Fibroblast of upper back skin (primary cell): ENCODE measurements at regions not wholly inside any gene's neighbourhood (a gene's known extent, or its start where the extent isn't known, plus 50 kb on each side); places are given as distances from the start of the nearest gene placed in this dataset.
"Not testable (repeated sequence)": the region's sequence is repeated elsewhere in the genome, so short reads cannot be mapped to it uniquely, and the experiment has no call there.

ENCODE experiments used
- DNase-seq: peaks from one replicate; pipeline ENCODE4 v3.0.0-alpha.2; 2013

DNA sequence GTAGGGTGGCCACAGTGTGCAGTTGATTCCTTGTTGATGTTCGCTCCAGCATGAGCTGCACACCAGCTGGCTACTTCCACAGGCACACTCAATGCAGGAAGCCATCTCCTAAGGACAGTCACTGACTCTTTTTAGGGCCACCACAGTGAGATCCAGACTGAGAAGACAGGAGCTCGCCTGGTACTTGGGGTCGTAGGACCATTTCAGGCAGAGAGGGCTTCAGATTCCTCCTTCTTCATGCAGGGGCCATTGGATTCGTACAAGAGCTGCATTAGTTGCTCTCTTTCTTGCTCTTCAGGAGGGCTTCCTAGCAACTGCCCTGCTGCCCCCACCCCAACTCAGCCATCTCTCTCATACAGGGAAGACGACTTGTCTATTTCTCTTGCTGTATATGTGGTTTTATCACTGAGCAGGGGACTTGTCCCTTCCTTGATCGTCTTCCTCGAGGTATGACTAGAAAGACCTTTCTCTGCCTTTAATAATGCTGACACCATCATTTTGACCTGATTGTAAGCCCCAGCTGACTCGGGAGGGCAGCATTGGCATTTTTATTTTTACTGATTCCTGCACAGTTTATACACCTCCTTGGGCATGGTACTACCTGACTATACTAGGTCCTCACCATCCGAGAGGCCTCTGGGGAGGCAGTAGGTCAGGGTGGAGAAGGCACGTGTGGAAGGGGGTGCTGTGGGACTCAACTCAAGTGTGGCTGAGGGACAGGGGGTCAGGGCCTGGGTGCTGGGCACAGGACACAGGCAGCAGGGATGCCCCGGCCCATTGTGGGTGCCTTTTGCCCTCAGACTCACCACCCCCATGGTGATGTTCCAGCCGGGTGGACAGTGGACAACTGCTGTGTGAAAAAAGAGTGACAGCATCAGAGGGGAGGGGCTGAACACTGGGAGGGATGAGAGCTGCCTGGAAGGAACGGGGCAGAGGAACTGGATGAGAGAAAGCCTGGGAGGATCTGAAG, 136.7 kb upstream of the ZNF746 start:
- DNase-seq = no peak

DNA sequence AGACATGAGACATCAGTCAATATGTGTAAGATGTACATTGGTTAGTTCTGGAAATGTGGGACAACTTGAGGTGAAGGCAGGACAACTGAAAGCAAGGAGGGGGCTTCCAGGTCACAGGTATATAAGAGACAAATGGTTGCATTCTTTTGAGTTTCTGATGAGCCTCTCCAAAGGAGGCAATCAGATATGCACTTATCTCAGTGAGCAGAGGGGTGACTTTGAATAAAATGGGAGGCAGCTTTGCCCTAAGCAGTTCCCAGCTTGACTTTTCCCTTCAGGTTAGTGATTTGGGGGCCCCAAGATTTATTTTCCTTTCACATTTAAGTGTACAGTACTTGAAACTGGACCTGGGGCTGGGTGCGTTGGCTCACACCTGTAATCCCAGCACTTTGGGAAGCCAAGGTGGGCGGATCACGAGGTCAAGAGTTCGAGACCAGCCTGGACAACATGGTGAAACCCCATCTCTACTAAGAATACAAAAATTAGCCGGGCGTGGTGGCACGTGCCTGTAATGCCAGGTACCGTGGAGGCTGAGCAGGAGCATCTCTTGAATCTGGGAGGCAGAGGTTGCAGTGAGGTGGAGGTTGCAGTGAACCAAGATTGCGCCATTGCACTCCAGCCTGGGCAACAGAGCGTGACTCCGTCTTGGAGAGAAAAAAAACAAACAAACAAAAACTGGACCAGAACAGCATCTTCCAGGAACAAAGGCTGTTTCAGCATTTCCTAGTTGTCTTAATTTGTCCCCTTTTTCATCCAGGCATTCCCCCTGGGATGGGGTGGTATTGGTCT, 130.9 kb upstream of the ZNF746 start:
- DNase-seq = not testable (repeated sequence)

DNA sequence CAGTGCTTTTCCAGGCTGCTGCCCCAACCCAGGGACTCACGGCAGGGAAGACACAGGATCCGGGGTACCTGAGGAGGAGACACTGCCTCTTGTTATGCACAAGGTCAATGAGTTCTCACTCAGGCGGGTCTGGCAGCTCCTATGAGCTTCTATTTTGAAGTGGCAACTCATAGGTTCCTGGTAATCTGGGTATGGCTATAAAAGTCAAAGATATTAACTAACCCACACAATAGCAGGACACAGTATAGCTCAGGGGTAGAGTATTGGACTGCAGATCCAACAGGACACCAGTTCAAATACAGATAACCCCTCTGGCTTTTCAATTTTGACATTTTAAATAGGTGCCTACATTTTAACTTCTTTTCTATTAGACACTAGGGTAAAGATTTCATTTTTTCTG, 130.3 kb upstream of the ZNF746 start:
- DNase-seq = no peak

DNA sequence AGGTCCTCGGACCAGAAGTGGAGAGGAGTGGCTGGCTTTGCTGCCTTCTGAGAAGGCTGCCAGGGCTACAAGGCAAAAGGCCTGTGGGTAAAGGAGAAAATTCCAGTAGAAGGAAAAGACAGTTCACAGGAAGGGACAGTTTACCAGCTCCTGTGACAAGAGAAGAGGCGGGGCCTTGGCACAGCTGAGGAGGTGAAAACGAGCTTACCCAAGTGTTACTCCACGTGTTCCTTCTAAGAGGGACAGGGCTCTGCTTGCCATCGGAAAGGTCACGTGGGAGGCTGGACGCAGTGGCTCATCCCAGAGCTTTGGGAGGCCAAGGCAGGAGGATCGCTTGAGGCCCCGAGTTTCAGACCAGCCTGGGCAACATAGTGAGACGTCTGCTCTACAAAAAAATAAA, 129.4 kb upstream of the ZNF746 start:
- no peak for DNase-seq

DNA sequence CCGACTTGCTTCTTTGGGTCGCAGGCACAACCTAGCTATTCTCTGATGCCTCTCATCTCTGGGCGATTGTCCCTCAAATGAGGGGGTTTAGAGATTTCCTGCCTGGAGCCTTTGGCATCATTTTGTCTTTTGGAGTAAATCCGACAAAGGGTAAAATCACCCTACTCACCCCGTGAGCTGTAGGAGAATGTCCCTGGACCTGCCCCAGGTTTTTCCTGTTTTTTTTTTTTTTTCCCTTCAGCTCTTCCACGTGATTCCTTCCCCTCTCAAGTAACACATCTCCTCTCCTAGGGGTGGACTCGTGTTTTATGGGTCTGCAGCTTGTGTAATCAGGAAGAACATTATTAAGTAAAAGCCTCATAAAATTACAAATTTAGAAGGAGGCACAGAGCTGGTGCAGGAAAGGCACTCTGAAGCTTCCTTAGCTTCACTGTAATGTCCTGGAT, 128.4 kb upstream of the ZNF746 start:
- DNase-seq = no peak

DNA sequence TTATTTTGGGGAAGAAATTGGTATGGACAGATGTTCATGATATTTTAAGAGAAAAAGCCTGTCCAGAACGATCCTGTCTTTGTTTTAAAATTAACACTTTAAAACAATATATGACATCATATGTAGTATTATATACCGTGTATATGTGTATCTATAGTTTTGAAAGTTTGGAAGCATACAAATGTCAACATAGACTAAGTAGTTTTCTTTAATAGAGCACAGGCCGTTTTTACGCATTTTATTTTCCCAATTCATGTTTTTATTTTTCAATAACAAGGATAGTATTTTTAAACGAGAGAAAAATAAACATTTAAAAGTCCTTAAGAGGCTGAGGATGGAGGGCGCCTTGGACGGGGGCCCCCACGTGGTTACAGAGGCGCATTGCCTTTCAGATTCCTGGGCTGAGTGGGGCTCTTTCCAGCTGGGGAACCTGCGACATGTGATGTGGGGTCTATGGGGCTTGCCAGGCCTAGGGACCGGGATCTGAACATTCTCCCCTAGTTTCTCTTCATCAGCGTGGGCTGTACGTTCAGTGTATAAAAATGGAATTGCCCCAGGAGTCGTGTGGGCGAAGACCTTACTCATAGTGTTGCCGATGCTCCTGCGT, 127.8 kb upstream of the ZNF746 start:
- DNase-seq = peak; percentile 61

DNA sequence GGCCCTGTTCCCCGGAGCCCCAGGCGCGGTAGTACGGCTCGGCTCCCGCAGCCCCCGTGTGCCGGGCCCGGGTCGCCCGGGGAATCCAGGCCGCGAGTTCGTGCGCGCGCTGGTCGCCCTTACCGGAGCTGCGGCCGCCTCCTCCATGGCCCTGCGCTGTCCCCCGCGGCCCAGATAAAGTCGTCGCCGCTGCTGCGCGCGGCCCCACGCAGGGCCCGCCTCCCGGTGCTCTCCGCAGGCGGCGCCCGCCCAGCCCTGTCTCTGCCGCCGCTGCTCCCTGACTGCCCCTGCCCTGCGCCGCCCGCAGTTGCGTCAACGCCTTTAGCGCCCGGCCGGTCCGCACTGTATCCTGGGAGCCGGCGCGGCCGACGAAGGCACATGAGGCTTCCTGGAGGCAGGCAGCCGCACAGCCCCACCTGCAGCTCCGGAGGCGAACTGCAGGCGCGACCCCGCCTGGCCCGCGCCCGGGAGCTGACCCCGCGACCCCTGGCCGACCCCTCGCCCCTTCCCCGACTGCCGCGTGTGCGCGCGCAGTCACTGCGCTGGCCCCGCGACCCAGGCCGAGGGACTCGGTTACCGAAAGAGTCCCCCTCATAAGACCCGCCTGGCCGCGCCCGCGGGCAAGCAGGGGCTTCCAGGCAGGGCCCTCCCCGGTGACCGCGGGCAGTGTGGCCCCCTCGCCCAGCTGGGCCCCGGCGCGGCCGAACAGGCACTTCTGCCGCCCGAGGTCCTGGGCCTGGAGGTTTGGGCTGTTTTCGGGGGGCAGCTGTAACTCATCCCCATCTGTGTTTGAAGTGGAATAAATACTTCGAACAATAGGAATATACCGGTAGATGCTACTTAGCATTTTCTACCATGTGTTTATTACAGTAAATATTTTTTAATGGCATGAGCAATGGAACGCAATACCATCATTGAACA, 127.1 kb upstream of the ZNF746 start:
- DNase-seq = peak; percentile 91

DNA sequence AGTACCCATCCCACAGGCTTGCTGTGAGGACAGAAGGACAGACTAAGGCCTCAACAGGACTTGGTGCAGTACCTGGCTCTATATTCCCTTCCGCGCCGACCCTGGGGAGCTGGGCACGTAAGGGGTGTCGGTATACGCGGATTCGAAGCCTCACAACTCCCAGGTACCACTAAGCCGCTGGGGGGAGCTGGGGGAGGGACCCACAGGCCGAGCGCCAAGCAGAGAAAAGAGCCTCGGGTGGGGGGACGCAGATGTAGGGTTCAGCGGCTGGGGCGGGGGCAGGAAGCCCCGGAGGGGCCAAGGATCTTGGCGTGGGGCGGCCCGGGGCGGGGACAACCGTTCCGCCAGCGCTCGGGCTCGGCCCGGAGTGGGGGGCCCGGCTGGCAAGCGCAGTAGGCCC, 126.4 kb upstream of the ZNF746 start:
- DNase-seq = peak; percentile 3

DNA sequence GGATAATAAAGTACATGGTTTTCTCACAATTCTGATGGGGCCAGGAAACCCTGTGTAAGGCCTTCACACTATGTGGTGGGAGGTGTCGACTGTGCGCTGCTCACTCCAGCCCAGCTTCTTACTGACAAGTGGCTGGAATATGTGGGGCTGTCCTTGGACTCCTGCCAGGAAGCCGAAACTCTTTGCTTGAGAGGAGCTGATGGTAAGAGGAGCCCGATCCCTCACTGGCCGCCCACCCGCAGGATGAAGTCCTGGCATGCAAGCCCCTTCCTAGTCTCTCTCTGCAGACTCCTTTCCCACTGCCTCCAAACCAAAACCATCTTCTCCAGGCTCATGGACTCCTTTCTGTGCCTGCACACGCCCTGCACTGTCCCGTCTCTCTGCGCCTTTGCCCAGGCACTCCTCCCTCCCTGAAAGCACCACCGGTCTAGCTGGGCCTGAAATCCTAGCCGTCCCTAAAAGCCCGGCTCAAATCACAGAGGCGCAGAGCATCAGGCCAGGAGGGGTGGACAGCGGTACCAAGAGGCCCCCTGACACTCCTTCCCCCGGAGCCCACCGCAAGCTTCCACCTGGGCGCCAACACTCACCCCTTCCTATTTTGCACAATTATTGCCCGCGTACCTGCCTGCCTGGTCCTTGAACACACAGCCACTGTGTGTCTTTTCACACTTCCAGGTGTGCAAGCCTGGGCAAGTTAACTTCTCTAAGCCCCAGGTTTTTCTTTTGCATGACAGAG, 125.8 kb upstream of the ZNF746 start:
- DNase-seq = peak; percentile 67

DNA sequence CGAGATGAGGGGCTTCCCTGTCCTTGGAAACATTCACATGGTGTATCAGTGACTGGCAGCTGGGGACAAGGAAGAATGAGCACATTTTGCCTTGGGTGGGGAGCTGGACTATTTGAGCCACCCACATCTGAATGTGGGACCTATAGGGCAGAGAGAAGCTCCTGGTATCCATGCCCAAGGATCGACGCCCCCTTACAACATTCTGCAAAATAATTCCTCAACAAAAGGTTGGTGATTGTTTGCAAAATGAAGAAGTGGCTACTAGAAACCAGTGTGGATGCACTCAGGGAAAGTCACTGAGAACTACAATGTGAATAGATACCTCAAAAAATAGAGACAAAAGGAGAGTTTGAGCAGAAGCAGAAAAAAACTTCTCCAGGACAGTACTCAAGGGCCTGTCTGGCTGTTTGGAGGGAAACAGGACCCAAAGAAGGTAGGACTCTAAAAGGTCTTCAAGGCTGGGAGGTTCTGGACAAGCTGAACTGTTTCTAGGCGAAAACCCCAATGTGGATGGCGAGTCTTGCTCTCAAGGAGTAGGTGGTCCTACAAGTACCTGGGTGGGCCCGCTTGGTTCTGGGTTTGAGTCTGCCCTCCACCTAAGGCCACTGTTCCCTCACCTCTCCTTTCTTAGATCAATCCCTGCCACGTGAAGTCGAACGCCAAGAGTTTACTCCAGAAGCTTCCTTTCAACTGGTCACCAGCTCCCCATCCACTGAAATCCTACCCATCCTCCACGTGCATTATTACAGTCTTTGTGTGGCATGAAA, 125.0 kb upstream of the ZNF746 start:
- no peak for DNase-seq

DNA sequence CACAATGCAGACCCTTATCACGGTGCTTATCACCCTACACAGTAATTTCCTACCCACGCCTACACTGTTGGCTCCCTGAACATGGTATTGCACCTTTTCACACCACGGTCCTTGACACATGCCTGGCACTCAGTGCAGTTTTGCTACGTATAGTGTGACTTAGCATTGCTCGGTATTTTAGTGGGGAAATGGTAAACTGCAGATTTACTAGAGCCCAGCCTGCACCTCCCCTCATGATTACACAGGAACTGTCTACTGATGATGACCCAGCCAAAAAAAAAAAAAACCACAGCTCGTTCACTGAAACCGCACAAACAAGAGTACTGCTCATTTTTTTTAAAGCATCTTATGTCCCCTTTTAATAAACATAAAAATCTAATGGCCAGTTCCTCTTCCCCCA, 124.2 kb upstream of the ZNF746 start:
- DNase-seq = no peak

DNA sequence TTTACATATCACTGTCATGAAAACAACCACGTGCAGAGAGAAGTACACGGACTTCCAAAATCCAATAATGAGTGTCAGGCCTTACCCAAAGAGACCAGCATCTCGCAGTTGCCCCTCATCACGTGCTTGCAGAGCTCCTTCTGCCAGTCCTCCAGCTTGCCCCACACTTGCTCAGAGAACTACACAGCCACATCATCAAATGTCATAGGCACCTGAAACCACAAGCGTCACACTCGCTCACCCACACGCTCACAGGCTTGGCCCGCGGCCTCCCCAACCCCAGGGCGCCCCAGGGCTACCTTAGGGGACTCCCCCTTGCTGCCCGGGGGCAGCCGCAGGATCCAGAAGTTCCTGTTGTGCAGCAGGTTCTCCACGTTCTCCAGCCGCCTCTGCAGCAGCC, 123.4 kb upstream of the ZNF746 start:
- no peak for DNase-seq

DNA sequence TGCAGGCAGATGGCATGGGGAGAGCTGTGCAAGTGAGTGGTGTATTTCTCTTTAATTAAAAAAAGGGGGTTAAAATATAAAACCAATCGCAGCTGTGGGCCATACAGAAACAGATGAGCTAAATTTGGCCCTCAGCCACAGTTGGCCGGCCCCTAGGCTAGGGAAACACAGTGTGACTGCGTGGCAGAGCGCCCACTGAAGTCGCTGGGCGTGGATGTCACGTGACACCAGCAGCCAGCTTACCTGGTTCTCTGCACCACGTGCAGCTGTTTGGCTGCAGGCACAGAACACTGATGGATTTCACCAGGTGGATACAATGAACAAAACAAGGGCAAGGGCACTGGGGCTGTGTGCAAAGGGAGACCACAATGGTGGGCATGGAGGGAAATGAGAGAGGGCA, 119.3 kb upstream of the ZNF746 start:
- no peak for DNase-seq

DNA sequence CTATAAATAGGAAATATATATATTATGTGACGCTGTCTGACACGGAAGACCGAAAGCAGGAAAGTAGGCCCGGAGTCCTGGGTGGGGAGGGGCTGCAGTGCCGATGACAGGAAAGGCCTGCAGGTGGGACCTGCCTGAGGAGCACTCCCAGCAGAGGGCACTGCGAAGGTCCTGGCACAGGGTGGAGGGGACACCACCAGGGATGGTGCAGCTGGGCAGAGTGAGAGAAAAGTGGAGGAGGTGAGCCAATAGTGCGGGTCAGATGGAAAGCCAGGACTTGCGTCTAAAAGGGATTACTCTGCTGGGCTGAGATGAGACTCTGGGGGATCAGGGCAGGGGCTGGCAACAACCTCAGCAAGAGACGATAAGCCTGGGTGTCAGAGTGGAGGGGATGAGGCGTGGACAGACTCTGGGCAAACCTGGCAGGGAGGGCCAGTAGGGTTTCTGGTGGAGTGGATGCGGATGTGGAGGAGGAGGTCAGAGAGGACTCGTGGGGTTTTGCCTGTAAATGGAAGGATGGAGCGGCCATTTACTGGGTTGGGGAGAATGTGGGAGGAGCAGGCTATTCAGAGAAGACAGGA, 118.2 kb upstream of the ZNF746 start:
- DNase-seq = no peak

DNA sequence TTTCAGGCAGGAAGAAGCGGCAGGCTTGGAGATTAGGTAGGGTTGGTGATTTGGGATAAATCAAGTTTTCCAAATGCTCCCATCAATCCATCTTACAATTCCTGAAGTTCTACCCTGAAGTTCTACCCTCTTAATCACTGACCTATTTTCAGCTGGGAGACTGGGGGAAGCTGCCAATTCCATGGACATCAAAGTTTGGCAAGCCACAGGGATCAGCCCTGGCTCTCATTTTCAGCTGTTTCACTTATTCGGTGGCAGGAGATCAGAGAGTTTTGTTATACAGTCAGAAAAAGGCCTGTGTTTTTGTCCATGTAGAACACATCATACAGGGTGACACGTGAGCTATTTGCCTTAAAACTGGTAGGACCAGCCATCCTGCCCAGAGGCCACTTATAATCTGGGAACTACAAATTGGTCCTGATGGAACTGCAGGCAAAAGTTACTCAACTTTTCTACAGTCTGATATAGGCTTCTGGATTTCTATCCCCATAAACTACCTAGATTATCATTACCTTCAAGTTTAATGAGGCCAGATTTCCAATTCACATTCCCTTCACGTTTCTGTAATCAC, 112.9 kb upstream of the ZNF746 start:
- peak; percentile 21 for DNase-seq

DNA sequence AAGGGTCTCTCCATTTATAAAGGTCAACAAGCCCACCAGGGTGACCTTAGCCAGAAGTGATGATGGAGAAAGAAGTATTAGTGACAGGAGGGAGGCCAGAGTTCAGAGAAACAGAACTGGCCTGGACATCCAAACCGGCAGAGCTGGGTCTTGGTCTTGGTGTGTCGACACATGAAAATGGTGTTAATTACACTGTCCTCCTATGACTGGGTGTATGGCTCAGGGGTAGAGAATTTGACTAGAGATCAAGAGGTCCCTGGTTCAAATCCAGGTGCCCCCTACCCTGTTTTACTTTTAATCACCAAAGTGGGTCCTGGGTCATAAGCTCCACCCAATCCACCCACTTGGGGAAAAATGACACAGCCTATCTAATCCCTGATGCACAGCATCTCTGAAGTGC, 110.6 kb upstream of the ZNF746 start:
- DNase-seq = no peak

DNA sequence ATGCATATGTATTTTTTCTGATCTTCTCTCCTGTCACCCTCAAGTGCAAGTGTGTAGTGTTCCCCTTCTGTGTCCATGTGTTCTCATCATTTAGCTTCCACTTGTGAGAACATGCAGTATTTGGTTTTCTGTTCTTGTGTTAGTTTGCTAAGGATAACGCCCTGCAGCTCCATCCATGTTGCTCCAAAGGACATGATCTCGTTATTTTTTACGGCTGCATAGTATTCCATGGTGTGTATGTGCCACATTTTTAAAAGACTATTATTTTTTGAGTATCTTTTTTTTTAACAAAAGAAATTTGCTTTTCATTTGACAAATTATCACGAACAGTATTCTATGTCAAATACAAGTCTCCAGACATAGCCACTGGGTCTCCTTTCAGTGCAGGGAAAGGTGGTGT, 110.1 kb upstream of the ZNF746 start:
- no peak for DNase-seq

DNA sequence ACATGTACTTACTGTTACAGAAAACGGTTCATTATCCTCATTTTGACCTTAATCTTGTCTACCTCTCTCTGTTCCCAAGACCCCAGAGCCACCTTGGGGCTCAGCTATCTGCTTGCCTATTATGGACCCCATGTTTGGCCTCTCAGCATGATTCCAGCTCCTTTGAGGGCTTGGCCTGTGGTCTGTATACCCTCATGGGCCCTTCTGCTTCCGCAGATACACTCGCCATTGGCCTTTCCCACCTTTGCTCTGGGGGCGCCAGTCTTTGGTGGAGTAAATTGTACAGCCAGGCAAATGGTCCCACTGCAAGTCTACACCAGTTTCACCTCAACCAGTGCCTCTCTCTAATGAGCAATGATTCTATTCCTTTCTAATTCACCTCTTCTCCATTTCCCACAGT, 109.2 kb upstream of the ZNF746 start:
- DNase-seq = no peak

DNA sequence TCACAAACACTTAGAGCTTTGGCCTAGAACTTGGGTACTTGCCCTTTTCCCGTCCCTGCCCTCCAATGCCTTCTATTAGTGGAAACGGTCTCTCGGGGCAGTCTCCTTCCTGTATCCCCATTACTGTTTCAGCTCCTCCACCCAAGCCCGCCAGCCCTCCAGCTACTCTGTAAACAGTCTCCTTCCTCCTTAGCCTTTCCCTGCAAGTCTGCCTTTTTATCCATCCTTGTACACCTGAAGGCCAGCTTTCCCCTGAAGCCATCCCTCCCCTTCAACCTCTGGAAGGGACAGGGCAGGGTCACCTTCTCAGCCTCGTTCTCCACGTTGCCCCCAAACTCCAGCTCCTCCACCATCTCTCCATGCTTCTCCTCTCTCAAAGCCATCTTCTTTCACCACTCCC, 108.1 kb upstream of the ZNF746 start:
- no peak for DNase-seq

DNA sequence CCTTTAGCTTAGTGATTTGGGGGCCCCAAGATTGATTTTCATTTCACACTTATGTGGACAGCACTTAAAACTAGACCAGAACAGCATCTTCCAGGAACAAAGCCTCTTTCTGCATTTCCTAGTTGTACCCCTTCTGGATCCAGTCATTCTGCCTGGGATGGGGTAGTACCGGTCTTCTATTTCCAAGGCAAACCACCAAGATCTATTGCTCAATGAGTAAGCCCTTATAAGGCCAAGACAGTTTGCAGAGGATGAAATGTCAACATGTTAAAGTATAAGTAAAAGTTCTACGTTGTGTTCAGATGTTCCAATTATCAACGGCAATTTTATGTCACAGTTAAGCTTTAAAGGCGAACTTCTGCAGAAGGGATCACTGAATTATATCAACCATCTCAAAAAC, 106.9 kb upstream of the ZNF746 start:
- DNase-seq = no peak
